ENCODE measurements at regions not wholly inside any gene's neighbourhood (a gene's known extent, or its start where the extent isn't known, plus 50 kb on each side); places are given as distances from the start of the nearest gene placed in this dataset.

DNA sequence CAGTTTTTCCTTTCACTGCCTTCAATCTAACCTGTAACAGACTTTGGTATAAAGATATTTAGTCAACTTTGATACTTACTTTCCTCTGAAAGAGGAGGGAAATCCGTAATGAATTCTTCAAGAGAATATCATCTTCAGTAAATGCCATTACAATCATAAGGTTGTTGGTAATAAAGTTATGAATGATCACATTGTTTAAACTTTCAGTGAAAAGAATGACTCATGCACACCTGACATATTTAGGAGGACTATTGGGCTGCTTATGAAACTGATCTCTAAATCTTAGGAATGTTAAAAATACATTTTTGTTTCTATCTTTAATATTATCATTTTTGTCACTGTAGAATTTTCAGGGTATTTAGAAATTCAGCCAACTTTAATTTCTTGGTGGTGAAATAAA is 474.7 kb downstream of the SLC16A7 start:
- Histone ChIP-seq H3K9me3 (no peaks in the 10 kb centered on the region), H3K27ac (no peak overlapping the region), H3K4me1 (no peaks in the 10 kb centered on the region), H3K27me3 (no peaks in the 10 kb centered on the region), H3K36me3 (no peaks in the 10 kb centered on the region), H3K4me3 (no peak overlapping the region)
- 55 to 74% methylated on average over 1 of the region's 1 CpG for WGBS, 2 donors
- no peak for TF ChIP-seq EP300 (IDR thresholded peaks at IDR 0.05)
- TF ChIP-seq POLR2A (IDR thresholded peaks at IDR 0.05) = no peak
- TF ChIP-seq, protein P1, sequence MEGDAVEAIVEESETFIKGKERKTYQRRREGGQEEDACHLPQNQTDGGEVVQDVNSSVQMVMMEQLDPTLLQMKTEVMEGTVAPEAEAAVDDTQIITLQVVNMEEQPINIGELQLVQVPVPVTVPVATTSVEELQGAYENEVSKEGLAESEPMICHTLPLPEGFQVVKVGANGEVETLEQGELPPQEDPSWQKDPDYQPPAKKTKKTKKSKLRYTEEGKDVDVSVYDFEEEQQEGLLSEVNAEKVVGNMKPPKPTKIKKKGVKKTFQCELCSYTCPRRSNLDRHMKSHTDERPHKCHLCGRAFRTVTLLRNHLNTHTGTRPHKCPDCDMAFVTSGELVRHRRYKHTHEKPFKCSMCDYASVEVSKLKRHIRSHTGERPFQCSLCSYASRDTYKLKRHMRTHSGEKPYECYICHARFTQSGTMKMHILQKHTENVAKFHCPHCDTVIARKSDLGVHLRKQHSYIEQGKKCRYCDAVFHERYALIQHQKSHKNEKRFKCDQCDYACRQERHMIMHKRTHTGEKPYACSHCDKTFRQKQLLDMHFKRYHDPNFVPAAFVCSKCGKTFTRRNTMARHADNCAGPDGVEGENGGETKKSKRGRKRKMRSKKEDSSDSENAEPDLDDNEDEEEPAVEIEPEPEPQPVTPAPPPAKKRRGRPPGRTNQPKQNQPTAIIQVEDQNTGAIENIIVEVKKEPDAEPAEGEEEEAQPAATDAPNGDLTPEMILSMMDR (IDR thresholded peaks at IDR 0.05) = no peak
- no peak for DNase-seq (ENCODE audit: low spot score in 2 of 2)

DNA sequence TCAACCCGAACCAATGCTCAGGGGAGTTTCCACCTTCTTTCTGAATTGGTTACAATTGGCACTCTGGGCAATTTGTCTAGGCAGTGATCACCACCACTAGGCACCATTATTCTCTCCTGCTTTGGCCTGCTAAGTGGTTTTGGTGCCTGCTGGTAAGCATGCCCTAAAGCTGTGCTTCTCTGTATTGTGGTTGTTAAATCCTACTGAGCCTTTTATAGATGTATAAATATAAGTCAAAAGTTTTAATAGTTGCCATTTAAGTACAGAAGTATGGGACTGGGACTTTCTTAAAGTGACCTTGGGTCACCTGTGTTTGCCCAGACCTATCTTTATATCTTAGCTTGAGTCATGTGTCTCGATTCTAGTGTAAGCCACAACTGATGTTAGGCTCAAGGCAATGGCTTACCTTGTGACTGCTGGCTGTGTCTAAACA is 475.9 kb downstream of the SLC16A7 start:
- TF ChIP-seq, protein P1 (IDR thresholded peaks at IDR 0.05) = no peak
- TF ChIP-seq POLR2A (IDR thresholded peaks at IDR 0.05) (no peak), EP300 (IDR thresholded peaks at IDR 0.05) (no peak)
- no peak for DNase-seq (ENCODE audit: low spot score in 2 of 2)
- H3K27me3 ChIP-seq = no peaks in the 10 kb centered on the region
- H3K4me3 ChIP-seq = no peak overlapping the region
- no peaks in the 10 kb centered on the region for H3K4me1 ChIP-seq
- H3K9me3 ChIP-seq = no peaks in the 10 kb centered on the region
- H3K36me3 ChIP-seq = no peaks in the 10 kb centered on the region
- H3K27ac ChIP-seq = no peak overlapping the region
- 72 to 78% methylated on average over 2 of the region's 2 CpGs for WGBS, 2 donors

- Histone ChIP-seq H3K9me3 (no peaks in the 10 kb centered on the region), H3K27ac (no peak overlapping the region), H3K4me1 (no peaks in the 10 kb centered on the region), H3K36me3 (no peaks in the 10 kb centered on the region), H3K4me3 (no peak overlapping the region), H3K27me3 (no peaks in the 10 kb centered on the region)
- no peak for DNase-seq (ENCODE audit: low spot score in 2 of 2)
- TF ChIP-seq, protein P1 (IDR thresholded peaks at IDR 0.05) = no peak
- TF ChIP-seq POLR2A (IDR thresholded peaks at IDR 0.05) = no peak
- no peak for TF ChIP-seq EP300 (IDR thresholded peaks at IDR 0.05)
Measured at GRCh38 chr12:60072911-60073310, 477.1 kb downstream of the SLC16A7 start.

GRCh38 chr12:60075091-60075490 is 479.3 kb downstream of the SLC16A7 start:
- H3K27ac ChIP-seq = no peak overlapping the region
- no peak for DNase-seq (ENCODE audit: low spot score in 2 of 2)
- H3K4me3 ChIP-seq = no peak overlapping the region
- no peaks in the 10 kb centered on the region for H3K4me1 ChIP-seq
- H3K9me3 ChIP-seq = no peaks in the 10 kb centered on the region
- WGBS, 2 donors = 78 to 80% methylated on average over 2 of the region's 2 CpGs
- TF ChIP-seq EP300 (IDR thresholded peaks at IDR 0.05) (no peak), POLR2A (IDR thresholded peaks at IDR 0.05) (no peak)
- TF ChIP-seq, protein P1 (IDR thresholded peaks at IDR 0.05) = no peak
- H3K36me3 ChIP-seq = no peaks in the 10 kb centered on the region
- no peaks in the 10 kb centered on the region for H3K27me3 ChIP-seq

DNA sequence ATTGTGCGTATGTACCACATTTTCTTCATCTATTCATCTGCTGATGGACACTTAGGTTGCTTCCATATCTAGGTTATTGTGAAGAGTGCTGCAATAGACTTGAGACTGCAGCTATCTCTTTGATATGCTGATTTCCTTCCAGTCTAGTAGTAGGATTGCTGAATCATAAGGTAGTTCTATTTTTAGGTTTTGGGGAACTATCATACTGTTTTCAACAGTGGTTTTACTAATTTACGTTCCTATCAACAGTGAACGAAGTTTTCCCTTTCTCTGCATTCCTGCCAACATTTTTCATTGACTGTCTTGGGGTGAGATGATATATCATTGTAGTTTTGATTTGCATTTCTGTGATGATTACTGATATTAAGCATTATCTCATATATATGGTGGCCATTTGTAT is 482.2 kb downstream of the SLC16A7 start:
- no peak for DNase-seq (ENCODE audit: low spot score in 2 of 2)
- 78 to 82% methylated on average over 3 of the region's 3 CpGs for WGBS, 2 donors
- Histone ChIP-seq H3K4me3 (no peak overlapping the region), H3K4me1 (no peaks in the 10 kb centered on the region), H3K36me3 (no peaks in the 10 kb centered on the region), H3K27ac (no peak overlapping the region), H3K27me3 (no peaks in the 10 kb centered on the region), H3K9me3 (peaks cover 0 to 8% (median 0%) of the 10 kb centered on the region in 4 donors)
- TF ChIP-seq EP300 (IDR thresholded peaks at IDR 0.05) (no peak), POLR2A (IDR thresholded peaks at IDR 0.05) (no peak)
- TF ChIP-seq, protein P1 (IDR thresholded peaks at IDR 0.05) = no peak
